ENCODE measurements at regions not wholly inside any gene's neighbourhood (a gene's known extent, or its start where the extent isn't known, plus 50 kb on each side); places are given as distances from the start of the nearest gene placed in this dataset.
A peak's percentile ranks its signal among the peaks of the same experiment; 100 is the strongest.

GRCh38 chr18:34639687-34640086 is 70.4 kb upstream of the DTNA start:
- peak; percentile 21 for DNase-seq (ENCODE audit: low read depth)

- no peak for DNase-seq (ENCODE audit: low read depth)
These were observed 69.8 kb upstream of the DTNA start for GRCh38 chr18:34640276-34640675.

GRCh38 chr18:34643989-34644388 is 66.1 kb upstream of the DTNA start:
- no peak for DNase-seq (ENCODE audit: low read depth)

- DNase-seq (ENCODE audit: low read depth) = no peak
These were observed 62.8 kb upstream of the DTNA start for GRCh38 chr18:34647251-34647650.

GRCh38 chr18:34648269-34648985 is 61.7 kb upstream of the DTNA start:
- no peak for DNase-seq (ENCODE audit: low read depth)

- peak; percentile 74 for DNase-seq (ENCODE audit: low read depth)
These were observed 61.0 kb upstream of the DTNA start for GRCh38 chr18:34649080-34649479.

- peak; percentile 86 for DNase-seq (ENCODE audit: low read depth)
These were observed 60.0 kb upstream of the DTNA start for GRCh38 chr18:34650121-34650545.

- DNase-seq (ENCODE audit: low read depth) = peak; percentile 45
These were observed 58.3 kb upstream of the DTNA start for GRCh38 chr18:34651586-34652369.

- DNase-seq (ENCODE audit: low read depth) = no peak
These were observed 55.0 kb upstream of the DTNA start for GRCh38 chr18:34655131-34655530.

- DNase-seq (ENCODE audit: low read depth) = no peak
These were observed 52.1 kb upstream of the DTNA start for GRCh38 chr18:34657860-34658500.

- DNase-seq (ENCODE audit: low read depth) = peak; percentile 98
These were observed 50.2 kb upstream of the DTNA start for GRCh38 chr18:34659579-34660517.
